Body of pancreas (tissue), 4 donors: ENCODE measurements at regions not wholly inside any gene's neighbourhood (a gene's known extent, or its start where the extent isn't known, plus 50 kb on each side); places are given as distances from the start of the nearest gene placed in this dataset.

Source experiments
- POLR2A ChIP-seq, 3 donors: fragments of 450-650 bp; IDR thresholded peaks; one replicate each; pipeline ENCODE4 v1.6.1; 2016; ENCODE audit warnings: antibody characterized with exemption in 3 of 3, mild to moderate bottlenecking in 2 of 3
- TF ChIP-seq, protein P1 (sequence below), 7 experiments: fragments of 450-650 bp in 4 of 7; fragments of 200-600 bp in 3 of 7; sonication (generic) in 3 of 7; IDR thresholded peaks; one replicate each; pipeline ENCODE4 v1.5.1; 2016 to 2019; ENCODE audit warnings: antibody characterized with exemption in 7 of 7

DNA sequence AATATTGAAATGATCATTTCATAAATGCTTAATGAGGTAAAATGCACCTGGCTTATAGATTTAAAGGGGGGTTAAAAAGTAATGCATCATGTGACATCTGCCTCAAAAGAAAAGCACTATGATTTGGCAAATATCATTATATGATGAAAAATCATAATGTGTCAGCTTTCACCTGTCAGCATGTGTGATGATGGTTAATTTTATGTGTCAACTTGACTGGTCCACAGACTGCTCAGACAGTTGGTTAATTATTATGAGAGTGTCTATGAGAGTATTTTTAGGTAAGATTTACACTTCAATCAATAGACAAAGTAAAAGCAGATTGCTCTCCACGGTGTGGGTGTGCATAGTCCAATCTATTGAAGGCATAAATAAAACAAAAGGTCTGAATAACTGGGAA is 1986.7 kb downstream of the PCDH7 start:
- no peak for TF ChIP-seq POLR2A (IDR thresholded peaks at IDR 0.05)
- TF ChIP-seq, protein P1, sequence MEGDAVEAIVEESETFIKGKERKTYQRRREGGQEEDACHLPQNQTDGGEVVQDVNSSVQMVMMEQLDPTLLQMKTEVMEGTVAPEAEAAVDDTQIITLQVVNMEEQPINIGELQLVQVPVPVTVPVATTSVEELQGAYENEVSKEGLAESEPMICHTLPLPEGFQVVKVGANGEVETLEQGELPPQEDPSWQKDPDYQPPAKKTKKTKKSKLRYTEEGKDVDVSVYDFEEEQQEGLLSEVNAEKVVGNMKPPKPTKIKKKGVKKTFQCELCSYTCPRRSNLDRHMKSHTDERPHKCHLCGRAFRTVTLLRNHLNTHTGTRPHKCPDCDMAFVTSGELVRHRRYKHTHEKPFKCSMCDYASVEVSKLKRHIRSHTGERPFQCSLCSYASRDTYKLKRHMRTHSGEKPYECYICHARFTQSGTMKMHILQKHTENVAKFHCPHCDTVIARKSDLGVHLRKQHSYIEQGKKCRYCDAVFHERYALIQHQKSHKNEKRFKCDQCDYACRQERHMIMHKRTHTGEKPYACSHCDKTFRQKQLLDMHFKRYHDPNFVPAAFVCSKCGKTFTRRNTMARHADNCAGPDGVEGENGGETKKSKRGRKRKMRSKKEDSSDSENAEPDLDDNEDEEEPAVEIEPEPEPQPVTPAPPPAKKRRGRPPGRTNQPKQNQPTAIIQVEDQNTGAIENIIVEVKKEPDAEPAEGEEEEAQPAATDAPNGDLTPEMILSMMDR (IDR thresholded peaks at IDR 0.05) = no peak
